ENCODE measurements at regions not wholly inside any gene's neighbourhood (a gene's known extent, or its start where the extent isn't known, plus 50 kb on each side); places are given as distances from the start of the nearest gene placed in this dataset.

DNA sequence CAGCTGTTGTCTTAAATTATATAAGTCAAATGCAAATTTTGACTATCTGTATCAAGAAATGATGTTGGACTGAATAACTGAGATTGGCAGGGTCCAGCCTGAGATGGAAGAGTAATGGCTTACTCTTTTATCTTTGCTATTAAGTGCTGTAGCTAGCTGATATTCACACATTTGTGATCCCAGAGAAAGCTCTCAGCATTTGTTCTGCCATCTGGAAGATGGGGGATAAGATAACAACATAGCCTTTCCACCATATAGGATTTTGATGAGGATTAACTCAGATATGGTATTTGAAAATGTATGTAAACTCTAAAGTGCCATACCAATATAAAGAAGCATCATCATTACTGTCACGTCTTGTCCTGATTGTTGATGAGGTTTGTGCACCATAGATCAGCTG lies 1063.2 kb upstream of the TENM4 start:
- TF ChIP-seq POLR2A (IDR thresholded peaks at IDR 0.05; ENCODE audit: low read depth, low read length) (no peak), POLR2AphosphoS5 (IDR thresholded peaks at IDR 0.05; ENCODE audit: insufficient read depth, low read depth, low read length) (no peak)
